ENCODE measurements at regions not wholly inside any gene's neighbourhood (a gene's known extent, or its start where the extent isn't known, plus 50 kb on each side); places are given as distances from the start of the nearest gene placed in this dataset.

GRCh38 chr7:146027243-146027642, 89.4 kb upstream of the CNTNAP2 start:
- Histone ChIP-seq H4K20me1 (replicated peaks; ENCODE audit: control insufficient read depth, extremely low read depth, insufficient read depth, low read length) (no peaks in the 10 kb centered on the region), H3K9ac (replicated peaks; ENCODE audit: extremely low read depth, insufficient read depth, low read length) (no peak overlapping the region), H3K27me3 (ENCODE audit: control insufficient read depth in 2 of 2, insufficient read depth in 2 of 2, low read length in 2 of 2) (no peaks in the 10 kb centered on the region), H3K27ac (ENCODE audit: insufficient read depth, low read depth, low read length) (no peak overlapping the region), H3K79me2 (ENCODE audit: control insufficient read depth, insufficient read depth, low read length) (no peaks in the 10 kb centered on the region), H3K4me2 (ENCODE audit: insufficient read depth, low read length) (no peak overlapping the region), H3K36me3 (ENCODE audit: control insufficient read depth in 2 of 2, extremely low read depth in 1 of 2, insufficient read depth in 2 of 2, low read length in 2 of 2) (no peaks in the 10 kb centered on the region), H3K9me3 (replicated peaks; ENCODE audit: control insufficient read depth, insufficient read depth, low read length) (peaks cover 2% of the 10 kb centered on the region), H3K4me1 (ENCODE audit: control insufficient read depth, extremely low read depth, insufficient read depth, low read length) (no peaks in the 10 kb centered on the region), H3K9me1 (replicated peaks; ENCODE audit: control insufficient read depth, extremely low read depth, insufficient read depth, low read length) (no peaks in the 10 kb centered on the region), H3K4me3 (replicated peaks in 1 of 3; ENCODE audit: insufficient read depth in 1 of 3, low read depth in 1 of 3, low read length in 3 of 3) (no peak overlapping the region), H2AFZ (ENCODE audit: low read depth, low read length) (no peak overlapping the region)
- BruUV-seq (replicated peaks), result no TSS peak
- TF ChIP-seq JUN (IDR thresholded peaks at IDR 0.05; ENCODE audit: borderline replicate concordance, insufficient read depth, insufficient read length, low read depth) (no peak), EZH2 (IDR thresholded peaks at IDR 0.05; ENCODE audit: borderline replicate concordance, low read depth, low read length, severe bottlenecking) (no peak), MAX (IDR thresholded peaks at IDR 0.05; ENCODE audit: insufficient read depth, insufficient read length) (no peak), CTCF (IDR thresholded peaks at IDR 0.05; ENCODE audit: extremely low read depth in 1 of 2, insufficient read depth in 1 of 2, low read depth in 1 of 2, low read length in 2 of 2) (no peak), GATA2 (IDR thresholded peaks at IDR 0.05; ENCODE audit: insufficient read depth, insufficient read length, low read depth, low read length) (no peak)
- ChIA-PET CTCF (no interaction called here), POLR2A (no interaction called here)
- dilution Hi-C loops (cut with MboI; ENCODE audit: extremely low pct_ligation_motif_present, low sequenced_read_pairs), result no loop called here
- intact Hi-C loops (cut with micrococcal nuclease), result no loop called here
- FAIRE-seq (no peak), DNase-seq (ENCODE audit: low read depth, low spot score) (no peak)

- Histone ChIP-seq H3K79me2 (ENCODE audit: control insufficient read depth, insufficient read depth, low read length) (no peaks in the 10 kb centered on the region), H3K36me3 (ENCODE audit: control insufficient read depth in 2 of 2, extremely low read depth in 1 of 2, insufficient read depth in 2 of 2, low read length in 2 of 2) (no peaks in the 10 kb centered on the region), H3K4me1 (ENCODE audit: control insufficient read depth, extremely low read depth, insufficient read depth, low read length) (no peaks in the 10 kb centered on the region), H3K9me3 (replicated peaks; ENCODE audit: control insufficient read depth, insufficient read depth, low read length) (peaks cover 7% of the 10 kb centered on the region), H3K4me3 (replicated peaks in 1 of 3; ENCODE audit: insufficient read depth in 1 of 3, low read depth in 1 of 3, low read length in 3 of 3) (no peak overlapping the region), H4K20me1 (replicated peaks; ENCODE audit: control insufficient read depth, extremely low read depth, insufficient read depth, low read length) (no peaks in the 10 kb centered on the region), H3K4me2 (ENCODE audit: insufficient read depth, low read length) (no peak overlapping the region), H2AFZ (ENCODE audit: low read depth, low read length) (no peak overlapping the region), H3K9me1 (replicated peaks; ENCODE audit: control insufficient read depth, extremely low read depth, insufficient read depth, low read length) (no peaks in the 10 kb centered on the region), H3K9ac (replicated peaks; ENCODE audit: extremely low read depth, insufficient read depth, low read length) (no peak overlapping the region), H3K27ac (ENCODE audit: insufficient read depth, low read depth, low read length) (no peak overlapping the region), H3K27me3 (ENCODE audit: control insufficient read depth in 2 of 2, insufficient read depth in 2 of 2, low read length in 2 of 2) (no peaks in the 10 kb centered on the region)
- TF ChIP-seq MAX (IDR thresholded peaks at IDR 0.05; ENCODE audit: insufficient read depth, insufficient read length) (no peak), POLR2AphosphoS5 (IDR thresholded peaks at IDR 0.05; ENCODE audit: insufficient read depth, low read depth, low read length) (no peak), MYC (IDR thresholded peaks at IDR 0.05; ENCODE audit: low read depth, low read length) (no peak), GATA2 (IDR thresholded peaks at IDR 0.05; ENCODE audit: insufficient read depth, insufficient read length, low read depth, low read length) (no peak), JUN (IDR thresholded peaks at IDR 0.05; ENCODE audit: borderline replicate concordance, insufficient read depth, insufficient read length, low read depth) (no peak), CTCF (IDR thresholded peaks at IDR 0.05; ENCODE audit: extremely low read depth in 1 of 2, insufficient read depth in 1 of 2, low read depth in 1 of 2, low read length in 2 of 2) (no peak), POLR2A (IDR thresholded peaks at IDR 0.05; ENCODE audit: low read depth, low read length) (no peak), FOS (IDR thresholded peaks at IDR 0.05; ENCODE audit: borderline replicate concordance, insufficient read depth, low read length) (no peak), EZH2 (IDR thresholded peaks at IDR 0.05; ENCODE audit: borderline replicate concordance, low read depth, low read length, severe bottlenecking) (no peak)
- FAIRE-seq (no peak), DNase-seq (ENCODE audit: low read depth, low spot score) (no peak)
- intact Hi-C loops (cut with micrococcal nuclease) (no loop called here), dilution Hi-C loops (cut with MboI; ENCODE audit: extremely low pct_ligation_motif_present, low sequenced_read_pairs) (no loop called here)
- ChIA-PET POLR2A (no interaction called here), CTCF (no interaction called here)
- no TSS peak for BruUV-seq (replicated peaks)
These were observed 93.8 kb upstream of the CNTNAP2 start for GRCh38 chr7:146022776-146023175.

All from endothelial cell of umbilical vein (primary cell).